Mesenteric fat pad (tissue), 1 donor: ENCODE measurements at regions not wholly inside any gene's neighbourhood (a gene's known extent, or its start where the extent isn't known, plus 50 kb on each side); places are given as distances from the start of the nearest gene placed in this dataset.

Source experiments
- DNase-seq: peaks from one replicate; pipeline ENCODE4 v3.0.0-alpha.2; 2020; ENCODE audit warnings: low spot score
- donor health status: DM: yes; HTN: yes; CAD: no.

DNA sequence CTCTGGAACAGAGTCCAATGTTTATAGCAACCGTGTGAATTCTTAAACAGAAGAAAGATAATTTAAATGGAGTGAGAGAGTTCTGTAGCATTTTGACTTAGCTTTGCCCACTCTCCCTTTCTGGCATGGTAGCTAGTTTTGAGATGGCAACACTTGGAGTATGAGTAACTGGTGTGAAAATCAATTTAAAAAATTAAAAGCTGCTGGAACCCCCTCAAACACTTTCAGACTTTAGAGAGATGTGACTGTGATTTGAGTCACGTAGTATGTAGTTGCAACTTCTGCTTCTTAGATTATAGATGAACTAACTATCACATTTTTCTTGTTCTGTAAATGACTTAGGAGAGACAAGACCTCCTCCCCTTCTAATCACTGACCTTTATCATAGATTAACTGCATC, 2309.5 kb upstream of the C9orf72 start:
- no peak for DNase-seq

DNA sequence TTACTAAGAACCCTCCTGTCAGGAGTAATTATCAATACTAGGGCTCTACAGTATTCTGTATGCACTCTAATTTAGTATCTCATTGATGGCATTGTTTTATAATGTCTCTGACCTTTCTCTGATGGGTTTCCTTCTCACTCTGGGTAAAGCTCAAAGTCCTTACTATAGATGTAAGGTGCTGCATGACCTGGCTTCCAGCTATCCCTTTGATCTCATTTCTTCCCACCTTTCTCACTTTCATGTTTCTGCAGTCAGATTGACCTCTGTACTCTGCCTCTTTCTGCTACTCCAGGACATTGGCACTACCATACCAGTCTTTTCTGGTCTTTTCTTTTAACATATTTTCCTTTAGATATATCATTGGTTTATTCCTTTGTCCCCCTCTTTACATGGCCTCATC, 2332.8 kb upstream of the C9orf72 start:
- no peak for DNase-seq

DNA sequence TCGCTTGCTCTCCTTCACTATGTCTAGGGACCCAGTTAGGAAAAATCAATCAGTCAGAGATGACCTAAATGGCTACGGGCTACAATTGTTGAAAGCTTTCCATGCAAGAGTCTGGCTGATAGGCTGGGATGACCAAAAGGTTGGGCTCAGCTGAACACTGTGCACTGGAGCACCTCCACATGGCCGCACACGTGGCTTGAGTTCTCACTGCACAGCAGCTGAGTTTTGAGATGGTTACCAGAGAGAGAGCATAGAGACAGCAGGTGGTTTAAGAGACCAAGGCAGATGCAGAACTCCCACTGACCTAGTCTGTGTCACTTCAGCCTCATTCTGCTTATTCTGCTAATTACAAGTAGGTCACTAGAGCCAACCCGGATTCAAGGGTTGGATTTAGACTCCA, 2354.8 kb upstream of the C9orf72 start:
- DNase-seq: no peak

DNA sequence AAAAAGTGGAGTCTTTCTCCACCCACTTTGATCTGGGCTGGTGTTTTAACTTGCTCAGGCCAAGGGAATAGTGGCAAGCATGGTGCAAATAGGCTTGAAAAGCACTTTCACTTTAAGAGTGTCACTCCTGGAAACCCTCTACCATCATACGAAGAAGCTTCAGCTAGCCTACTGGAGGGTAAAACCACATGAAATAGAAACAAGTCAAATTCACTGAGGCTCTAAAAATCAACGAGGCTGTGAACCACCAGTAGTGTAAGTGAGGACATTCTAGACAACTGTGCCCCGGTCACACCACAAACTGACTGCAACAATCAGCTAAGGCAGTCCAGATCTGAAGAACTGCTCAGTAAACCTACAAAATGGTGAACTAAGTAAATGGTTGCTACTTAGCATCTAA, 2366.3 kb upstream of the C9orf72 start:
- no peak for DNase-seq

DNA sequence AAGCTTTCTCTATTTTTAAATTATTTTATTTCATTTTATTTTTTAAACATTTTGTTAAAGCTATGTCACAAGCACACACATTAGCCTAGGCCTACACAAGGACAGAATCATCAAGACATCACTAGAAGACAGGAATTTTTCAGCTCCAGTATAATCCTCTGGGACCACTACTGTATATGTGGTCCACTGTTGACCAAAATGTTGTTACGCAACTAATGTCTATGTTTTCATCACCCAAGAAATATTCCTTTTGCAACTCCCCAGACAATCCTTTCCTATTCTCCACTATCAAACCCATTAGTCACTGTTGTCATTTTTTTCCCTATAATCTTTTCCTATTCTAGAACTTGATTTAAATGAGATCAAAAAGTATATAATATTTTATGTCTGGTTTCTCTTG, 2371.7 kb upstream of the C9orf72 start:
- DNase-seq: no peak

DNA sequence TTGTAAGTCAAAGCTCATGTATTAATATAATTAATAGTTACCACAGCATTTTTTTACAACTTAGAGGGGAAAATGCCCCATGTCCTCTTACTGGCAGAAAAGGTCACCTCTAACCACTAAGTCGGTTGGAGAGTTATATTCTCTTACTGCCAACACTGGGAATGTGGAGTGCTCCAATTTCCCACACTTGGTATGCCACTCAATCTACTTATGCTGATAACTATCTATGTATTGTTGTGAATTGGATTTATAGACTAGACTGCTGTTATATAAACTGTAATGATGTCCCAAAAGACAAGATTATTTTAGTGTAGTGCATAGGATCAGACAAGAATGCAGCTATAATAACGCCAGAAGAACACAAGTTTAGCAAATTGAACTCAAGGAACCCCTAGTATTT, 2385.2 kb upstream of the C9orf72 start:
- DNase-seq: no peak

DNA sequence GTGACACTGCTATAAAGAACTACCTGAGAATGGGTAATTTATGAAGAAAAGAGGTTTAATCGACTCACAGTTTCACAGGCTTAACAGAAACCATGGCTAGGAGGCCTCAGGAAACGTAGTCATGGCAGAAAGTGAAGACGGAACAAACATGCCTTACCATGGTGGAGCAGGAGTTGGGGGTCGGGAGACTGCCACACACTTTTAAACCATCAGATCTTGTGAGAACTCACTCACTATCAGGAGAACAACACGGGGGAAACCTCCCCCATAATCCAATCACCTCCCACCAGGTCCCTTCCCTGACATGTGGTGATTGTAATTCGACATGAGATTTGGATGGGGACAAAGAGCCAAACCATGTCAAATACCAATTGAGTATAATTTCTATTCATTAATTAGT, 2392.6 kb upstream of the C9orf72 start:
- no peak for DNase-seq

DNA sequence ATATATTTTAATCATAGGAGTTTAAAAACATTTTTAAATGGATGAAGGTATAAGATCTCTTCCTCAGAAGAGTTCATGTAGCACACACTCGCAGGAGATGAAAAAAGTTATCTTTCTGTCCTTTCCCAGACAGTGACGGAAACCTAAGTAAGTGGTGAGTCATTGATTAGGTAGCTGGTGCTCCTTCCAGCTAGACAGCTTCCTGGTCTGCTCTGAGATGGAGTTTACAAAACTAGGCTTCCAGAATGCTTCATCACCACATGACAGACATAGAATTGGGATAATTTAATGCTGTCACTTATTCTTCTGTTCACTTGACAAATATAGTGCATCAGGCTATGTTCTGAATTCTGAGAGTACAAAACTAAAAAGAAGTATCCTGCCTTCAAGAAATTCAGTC, 2393.0 kb upstream of the C9orf72 start:
- no peak for DNase-seq

DNA sequence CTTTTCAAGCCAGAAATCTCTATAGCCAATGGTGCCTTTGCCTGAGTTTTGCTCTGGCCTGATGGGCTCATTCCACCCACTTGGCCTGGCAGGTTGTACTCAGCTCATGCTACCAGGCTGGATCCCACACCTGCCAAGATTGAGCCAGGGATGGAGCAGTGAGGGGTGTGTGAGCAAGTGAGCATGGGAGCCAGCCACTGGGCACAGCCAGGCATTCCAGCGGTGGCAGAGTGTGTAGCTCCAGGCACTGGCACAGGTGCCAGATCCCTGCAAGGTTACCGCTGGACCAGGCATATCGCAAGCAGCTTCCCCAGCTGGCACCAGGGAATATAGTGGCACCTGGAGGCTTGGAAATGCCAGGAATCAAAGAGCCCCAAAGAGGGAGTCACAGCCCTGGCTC, 2395.6 kb upstream of the C9orf72 start:
- DNase-seq: no peak

DNA sequence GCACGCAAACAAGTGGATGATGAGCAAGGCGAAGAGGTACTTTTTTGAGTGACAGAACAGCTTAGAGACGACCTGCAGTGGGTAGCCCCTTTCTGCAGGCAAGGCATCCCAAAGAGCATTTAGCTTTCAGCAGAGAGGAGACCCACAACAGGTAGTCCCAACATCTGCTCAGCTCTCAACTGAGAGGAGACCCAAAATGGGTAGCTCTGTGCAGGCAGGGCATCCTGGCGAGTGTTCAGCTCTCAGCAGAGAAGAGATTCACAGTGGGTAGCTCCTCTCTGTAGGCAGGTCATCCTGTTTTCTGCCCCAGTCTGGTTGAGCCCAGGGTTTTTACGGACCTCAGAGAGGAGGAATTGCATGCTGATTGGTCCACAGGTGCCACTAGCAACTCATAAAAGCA, 2396.1 kb upstream of the C9orf72 start:
- no peak for DNase-seq

DNA sequence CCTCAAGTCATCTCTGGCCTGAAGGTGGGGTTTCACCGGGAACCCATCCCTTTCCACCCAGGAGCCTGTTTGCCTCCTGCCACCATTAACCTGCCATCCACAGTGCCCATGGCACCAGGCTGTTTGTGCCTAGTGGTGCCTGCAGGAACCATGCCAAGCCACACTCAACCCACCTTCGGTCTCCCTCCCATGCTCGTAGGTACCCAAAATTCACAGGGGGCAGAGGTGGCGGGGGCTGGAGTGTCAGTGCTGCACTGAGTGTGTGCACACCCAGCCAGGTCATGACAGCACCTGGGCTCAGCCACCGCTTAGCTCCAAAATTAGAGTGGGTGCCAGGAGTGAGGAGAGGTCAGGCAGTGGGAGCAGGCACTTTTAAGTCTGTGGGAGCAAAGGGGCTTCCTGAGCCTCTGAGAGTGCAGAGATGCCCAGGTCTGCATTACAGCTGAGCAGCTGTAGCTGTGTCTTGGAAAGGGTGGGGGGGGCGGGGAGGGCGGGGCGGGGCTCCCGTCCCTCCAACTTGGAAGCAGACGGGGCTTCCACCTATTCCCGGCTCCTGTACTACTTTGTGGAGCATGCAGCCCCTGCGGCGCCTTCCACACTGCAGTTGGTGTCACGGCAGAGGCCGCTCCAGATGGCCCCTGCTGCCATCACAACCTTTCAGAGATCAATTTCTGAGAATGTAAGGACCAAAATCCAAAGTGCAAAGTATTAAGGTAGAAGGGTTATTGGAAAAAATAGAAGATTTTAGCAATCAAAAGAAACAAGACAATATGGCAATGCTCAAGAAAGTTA, 2396.8 kb upstream of the C9orf72 start:
- no peak for DNase-seq

DNA sequence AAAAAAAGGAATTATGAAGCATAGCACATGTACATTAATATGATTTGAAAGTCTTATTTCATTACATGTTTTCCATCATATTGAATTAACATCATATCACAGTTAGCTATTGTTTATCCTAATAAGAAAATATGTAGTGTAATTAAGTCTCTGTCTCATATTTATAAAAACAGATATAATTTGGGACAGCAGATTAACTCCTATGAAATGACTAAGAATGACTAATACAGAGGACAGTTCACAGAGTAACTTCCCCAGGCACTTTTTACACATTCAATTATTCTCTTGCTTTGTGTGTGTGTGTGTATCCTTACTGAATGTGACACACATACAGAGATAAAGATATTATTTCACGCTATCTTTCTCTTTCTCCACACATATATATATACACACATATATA, 2400.9 kb upstream of the C9orf72 start:
- DNase-seq: no peak

DNA sequence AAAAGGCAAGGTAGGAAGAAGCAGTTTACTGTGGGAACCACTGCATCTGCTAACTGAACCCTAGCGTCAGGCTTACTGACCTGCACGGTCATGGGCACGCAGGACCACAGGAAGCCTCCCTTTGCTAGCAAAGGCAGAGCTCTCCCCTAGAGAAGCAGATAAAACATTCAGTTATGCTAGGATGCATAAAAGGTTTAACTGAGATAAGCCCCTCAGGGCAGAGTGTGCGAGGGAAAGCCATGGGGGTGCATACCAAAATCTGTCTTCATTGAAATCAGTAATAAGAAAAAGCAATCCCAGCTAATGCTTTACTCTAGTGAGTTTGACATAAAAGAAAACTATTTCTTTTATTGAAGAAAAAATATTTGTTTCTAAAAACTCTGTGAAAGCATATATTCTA, 2403.7 kb upstream of the C9orf72 start:
- DNase-seq: no peak

DNA sequence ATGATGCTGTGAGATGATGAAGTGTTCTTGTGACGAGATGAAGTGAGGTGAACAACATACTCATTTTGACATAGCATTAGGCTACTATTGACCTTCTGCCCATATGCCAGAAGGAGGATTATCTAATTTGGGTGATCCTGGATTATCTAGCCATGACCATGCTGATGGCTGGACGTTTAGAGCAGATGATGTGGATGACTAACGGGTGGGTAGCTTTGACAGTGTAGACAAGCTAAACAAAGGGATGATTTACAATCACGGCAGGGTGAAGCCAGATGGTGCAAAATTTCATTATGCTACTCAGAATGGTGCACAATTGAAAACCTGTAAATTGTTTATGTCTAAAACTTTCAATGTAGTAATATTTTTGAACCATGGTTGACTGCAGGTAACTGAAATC, 2403.4 kb upstream of the ACO1 start:
- DNase-seq: no peak

DNA sequence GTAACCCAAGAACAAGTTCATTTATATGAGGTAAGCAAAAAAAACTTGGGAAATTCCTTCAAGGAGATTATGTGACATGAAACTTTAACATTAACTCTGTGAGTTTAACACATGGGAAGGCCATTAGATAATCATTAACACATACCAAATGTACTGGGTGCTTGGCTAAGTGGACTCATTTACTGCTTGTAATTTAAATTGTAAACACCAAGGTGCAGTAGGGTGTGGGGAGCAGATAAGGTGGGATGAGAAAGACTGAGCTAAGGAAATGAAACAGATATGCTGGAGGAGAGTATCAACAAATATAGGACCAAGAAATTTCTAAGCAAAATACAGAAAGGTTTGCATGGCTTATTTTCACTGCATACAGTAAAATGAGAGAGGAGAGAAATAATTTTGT, 2384.8 kb upstream of the ACO1 start:
- no peak for DNase-seq

DNA sequence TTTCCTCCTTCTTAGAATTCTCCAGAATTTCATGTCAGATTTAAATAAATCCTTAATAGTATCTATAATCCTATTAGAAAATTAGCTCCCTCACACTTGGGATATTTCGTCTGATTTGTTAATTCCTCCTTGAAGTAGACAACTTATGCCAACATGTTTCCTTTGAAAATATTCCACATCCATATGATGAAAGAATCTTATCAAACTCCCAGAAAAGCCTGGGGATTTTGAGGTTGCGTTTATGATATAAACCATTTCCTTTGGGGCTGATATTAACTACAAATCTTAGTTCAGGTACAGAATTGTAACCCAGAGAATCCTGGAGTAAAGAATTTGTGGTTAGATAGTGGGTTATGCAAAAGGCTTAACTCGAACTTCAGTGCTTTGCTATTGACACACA, 2373.8 kb upstream of the ACO1 start:
- no peak for DNase-seq

DNA sequence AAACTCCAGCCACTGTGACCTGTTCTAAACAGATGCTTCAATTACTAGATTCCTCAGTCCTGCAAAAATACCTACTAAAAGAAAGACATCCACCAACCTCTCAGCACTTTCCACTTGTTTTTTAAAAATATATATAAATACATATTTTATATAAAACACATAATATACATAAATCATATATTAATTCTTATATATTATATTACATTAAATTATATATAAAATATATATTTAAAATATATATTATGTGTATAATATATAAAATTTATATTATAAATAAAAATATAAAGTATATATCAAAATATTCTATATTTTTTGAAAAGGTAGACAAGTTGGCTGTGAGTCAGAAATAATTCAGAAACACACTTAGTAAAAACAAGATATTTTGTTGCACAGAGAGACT, 2371.8 kb upstream of the ACO1 start:
- DNase-seq: no peak

DNA sequence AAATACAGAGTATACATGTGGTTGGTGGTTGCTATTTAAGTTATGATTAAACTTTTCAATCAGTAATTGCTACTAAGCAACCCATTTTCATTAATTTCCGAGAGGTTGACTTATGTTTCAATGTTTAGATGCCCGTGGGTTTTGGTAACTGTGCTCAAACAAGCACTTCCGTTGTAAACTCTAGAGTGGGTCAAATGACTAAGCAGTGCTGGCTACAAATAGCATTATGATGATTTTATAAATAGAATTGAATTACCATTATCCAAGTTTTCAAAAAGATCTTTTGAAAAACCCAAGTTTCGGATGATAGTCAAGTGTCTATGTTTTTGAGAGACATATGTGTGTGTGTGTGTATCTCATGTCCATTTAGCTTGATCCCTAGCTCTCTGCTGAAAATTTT, 2369.4 kb upstream of the ACO1 start:
- no peak for DNase-seq

DNA sequence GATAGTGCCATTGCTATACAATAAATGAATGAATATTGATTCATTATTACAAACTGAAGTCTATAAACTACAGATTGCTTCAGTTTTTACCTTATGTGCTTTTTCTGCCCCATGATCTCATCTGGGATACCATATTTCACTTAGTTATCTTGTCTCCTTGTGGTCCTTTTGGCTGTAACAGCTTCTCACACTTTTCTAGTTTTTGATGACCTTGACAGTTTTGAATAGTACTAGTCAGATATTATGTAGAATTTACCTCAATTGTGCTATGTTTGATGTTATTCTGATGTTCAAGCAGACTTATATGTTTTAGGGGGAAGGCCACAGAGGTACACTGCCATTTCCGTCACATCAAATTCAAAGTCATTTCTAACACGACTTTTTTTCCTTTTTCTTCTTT, 2364.3 kb upstream of the ACO1 start:
- DNase-seq: no peak

DNA sequence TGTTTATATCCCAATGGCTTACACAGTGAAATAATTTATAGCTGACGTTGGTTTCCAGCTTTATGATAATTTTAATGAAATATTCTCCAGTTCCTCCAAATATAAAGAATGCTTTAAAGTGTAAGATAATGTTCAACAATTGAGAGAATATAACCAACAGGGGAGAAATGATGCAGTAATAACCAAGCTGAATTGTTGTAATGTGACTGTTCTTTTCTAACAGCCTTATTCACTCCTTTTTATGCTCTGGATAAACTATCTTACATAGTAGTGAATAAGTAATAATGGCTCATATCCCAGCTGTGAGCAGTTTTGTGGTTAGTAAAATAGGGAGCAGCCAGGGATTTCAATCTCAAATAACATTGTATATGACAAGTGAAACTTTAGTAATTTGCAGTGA, 2348.7 kb upstream of the ACO1 start:
- no peak for DNase-seq

DNA sequence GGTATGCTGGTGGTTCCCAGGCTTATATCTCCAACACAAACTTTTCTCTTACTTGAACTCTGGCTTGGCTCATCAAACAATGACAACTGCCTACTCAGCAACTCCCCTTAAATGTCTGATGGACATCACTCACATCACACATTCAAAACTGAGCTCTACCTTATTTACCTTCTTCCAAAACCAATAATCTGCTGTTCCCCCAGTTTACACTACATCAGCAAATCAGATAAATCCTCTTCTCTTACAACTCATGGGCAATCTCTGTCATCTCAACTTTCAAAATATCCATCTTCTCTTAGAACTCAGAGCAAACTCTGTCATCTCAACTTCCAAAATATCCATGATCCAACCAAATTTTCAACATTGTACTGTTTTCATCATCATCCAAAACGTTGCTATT, 2347.9 kb upstream of the ACO1 start:
- no peak for DNase-seq

DNA sequence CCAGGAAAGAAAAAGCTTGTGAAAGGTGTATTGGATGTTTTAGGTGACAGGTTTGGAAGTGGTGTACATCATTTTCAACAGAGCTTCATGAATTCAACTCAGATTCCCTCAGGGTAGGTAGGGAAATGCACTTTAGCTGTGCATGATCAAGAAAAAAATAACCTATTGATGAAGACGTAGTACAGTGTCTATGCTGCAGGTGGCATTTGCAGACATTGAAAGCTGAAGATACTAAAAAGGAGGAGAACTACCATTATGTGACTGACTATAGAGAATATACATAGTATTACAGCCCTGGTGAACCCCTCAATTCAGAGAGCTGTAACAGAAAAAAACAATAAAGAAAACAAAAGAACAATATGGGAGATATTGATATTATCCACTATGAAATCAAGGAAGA, 2344.7 kb upstream of the ACO1 start:
- no peak for DNase-seq

DNA sequence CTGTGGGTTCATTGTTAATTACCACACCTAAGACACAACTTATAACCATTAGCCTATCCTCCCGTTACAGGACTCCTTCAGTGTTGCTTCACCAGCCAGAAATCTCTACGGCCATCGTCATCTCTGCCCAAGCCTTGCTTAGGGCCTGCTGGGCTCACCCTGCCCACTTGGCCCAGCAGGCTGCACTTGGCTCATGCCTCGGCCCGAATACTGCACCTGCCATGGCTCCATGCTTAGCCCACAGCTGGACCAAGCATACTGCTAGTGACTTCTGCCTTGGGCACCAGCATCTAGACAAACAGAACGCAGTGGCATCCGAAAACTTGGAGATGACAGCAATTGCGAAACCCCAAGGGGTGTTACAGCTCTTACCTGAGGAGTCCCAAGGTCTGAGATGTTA, 2336.0 kb upstream of the ACO1 start:
- DNase-seq: no peak

DNA sequence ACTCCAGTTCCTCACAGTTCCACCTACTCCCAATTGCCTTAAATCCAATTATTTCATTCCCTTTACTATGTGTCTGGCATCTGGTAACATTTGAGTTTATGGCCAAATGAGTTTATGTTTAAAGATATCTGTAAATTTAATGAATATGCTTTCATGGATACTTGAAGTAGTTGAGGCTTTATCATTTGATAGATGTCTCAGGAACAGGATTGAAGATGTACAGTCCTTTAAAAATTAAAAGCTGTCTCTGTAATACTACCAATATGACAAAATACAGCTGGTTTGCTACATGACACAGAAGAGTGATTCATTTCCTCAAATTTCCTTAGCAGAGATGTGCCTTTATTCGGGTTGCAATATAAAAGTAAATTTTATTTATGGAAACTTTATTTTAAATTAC, 2326.0 kb upstream of the ACO1 start:
- DNase-seq: no peak
